GM10266 (cell line): ENCODE measurements at regions not wholly inside any gene's neighbourhood (a gene's known extent, or its start where the extent isn't known, plus 50 kb on each side); places are given as distances from the start of the nearest gene placed in this dataset.

Source experiments
- DNase-seq: peaks from one replicate; pipeline ENCODE4 v3.0.0; 2012; ENCODE audit errors: extremely low spot score
- TF ChIP-seq, protein P1 (sequence below): IDR thresholded peaks from 2 replicates; pipeline ENCODE4 v1.5.1; 2012; ENCODE audit warnings: mild to moderate bottlenecking, low read depth; ENCODE audit not compliant: control insufficient read depth, insufficient read depth; ENCODE audit errors: missing control alignments

DNA sequence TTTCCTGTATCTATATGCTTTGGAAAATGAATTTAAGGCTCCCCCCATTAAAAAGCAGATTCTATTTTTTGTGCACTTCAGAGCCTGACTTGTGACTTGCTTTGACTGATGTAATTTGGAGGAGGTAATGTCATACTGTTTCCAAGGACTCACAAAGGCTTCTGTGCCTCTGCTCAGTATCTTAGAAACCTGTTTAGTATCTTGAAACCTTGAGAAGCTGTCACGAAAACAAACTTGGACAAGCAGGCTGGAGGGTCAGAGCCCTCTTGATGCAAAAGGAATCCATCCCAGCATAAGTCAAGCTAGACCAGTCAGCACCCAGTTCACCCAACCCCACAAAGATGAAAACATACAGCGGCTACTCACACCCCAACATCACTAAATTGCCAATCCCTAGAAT is 560.0 kb upstream of the PCDH7 start:
- TF ChIP-seq, protein P1, sequence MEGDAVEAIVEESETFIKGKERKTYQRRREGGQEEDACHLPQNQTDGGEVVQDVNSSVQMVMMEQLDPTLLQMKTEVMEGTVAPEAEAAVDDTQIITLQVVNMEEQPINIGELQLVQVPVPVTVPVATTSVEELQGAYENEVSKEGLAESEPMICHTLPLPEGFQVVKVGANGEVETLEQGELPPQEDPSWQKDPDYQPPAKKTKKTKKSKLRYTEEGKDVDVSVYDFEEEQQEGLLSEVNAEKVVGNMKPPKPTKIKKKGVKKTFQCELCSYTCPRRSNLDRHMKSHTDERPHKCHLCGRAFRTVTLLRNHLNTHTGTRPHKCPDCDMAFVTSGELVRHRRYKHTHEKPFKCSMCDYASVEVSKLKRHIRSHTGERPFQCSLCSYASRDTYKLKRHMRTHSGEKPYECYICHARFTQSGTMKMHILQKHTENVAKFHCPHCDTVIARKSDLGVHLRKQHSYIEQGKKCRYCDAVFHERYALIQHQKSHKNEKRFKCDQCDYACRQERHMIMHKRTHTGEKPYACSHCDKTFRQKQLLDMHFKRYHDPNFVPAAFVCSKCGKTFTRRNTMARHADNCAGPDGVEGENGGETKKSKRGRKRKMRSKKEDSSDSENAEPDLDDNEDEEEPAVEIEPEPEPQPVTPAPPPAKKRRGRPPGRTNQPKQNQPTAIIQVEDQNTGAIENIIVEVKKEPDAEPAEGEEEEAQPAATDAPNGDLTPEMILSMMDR = no peak
- no peak for DNase-seq

DNA sequence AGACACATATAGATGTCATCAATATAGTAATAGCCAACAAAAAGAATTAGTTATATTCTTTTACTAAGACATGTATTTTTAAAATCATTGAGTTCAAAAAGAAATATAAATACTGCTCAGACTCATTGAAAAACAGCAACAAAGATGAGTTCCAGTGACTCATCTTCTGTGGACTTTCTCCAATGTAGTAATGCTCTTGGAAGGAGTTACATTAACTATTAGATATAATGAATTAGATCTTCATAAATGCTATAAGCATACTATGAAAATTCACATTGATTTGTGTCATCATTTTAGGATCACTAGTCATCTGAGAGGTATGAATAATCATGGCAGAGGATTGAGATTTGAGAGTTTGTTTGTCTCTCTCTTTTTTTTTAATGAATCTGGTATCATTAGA is 547.8 kb upstream of the PCDH7 start:
- TF ChIP-seq, protein P1 = no peak
- DNase-seq = no peak

DNA sequence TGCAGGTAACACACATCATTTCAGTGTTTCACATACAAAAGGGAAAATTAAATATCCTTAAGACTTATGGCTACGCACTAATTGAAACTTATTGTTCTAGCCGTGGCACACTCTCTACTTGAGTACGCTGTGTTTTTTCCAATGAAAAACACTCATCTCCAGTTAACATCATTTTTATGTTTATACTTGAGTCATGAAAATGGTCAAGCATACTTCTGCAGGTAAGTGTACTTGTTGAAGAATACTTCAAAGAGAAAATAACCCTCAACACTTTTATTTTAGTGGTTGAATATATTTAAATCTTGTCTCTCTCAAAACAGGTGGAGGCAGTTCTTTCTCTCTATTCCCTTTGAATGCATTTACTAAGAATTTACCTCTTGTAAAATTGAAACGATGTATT is 538.7 kb upstream of the PCDH7 start:
- TF ChIP-seq, protein P1 = no peak
- DNase-seq = no peak

- TF ChIP-seq, protein P1 = no peak
- no peak for DNase-seq
Observed at GRCh38 chr4:30181918-30182317, 538.3 kb upstream of the PCDH7 start.

GRCh38 chr4:30182786-30183185 is 537.4 kb upstream of the PCDH7 start:
- TF ChIP-seq, protein P1 = no peak
- no peak for DNase-seq

- TF ChIP-seq, protein P1 = no peak
- no peak for DNase-seq
Observed at GRCh38 chr4:30191902-30192301, 528.3 kb upstream of the PCDH7 start.

DNA sequence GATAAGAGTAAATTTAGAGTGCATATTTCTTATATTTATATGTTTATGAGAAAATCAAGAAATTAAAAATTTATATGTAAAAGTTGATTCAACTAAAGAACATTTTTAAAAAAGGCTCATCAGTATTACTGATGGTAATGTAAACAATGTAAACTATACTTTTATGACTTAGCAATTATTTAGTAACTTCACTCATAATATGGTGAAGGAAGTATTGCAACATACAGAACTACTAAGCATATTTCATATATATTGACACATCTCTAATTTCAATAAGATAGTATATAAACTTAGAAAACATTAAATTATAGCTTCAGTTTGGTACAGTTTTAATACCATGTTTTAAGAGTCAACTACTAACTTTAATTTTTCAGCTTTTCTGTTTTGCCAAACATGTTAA is 512.8 kb upstream of the PCDH7 start:
- TF ChIP-seq, protein P1 = no peak
- no peak for DNase-seq
